Keratinocyte (primary cell): ENCODE measurements at regions not wholly inside any gene's neighbourhood (a gene's known extent, or its start where the extent isn't known, plus 50 kb on each side); places are given as distances from the start of the nearest gene placed in this dataset.

Experiments used
- DNase-seq: peaks from one replicate; pipeline ENCODE4 v3.0.0-alpha.2; 2011; ENCODE audit warnings: low read depth, missing footprints, low spot score
- FAIRE-seq: peaks from 2 replicates; lab custom pipeline; 2011; peaks lifted over from hg19 to GRCh38; lab: Jason Lieb, UNC
- H2AFZ ChIP-seq: 2 replicates; pipeline ENCODE4 v1.6.0; 2012; ENCODE audit warnings: low read length, control low read depth, inconsistent platforms; ENCODE audit not compliant: control insufficient read depth
- H3K27ac ChIP-seq: 2 replicates; pipeline ENCODE4 v1.5.1; 2011; ENCODE audit warnings: low read length; ENCODE audit not compliant: control insufficient read depth, insufficient read depth
- H3K27me3 ChIP-seq: 3 replicates; pipeline ENCODE4 v1.6.0; 2011; ENCODE audit warnings: low read length; ENCODE audit not compliant: control insufficient read depth, insufficient read depth; ENCODE audit errors: extremely low read depth
- H3K36me3 ChIP-seq, 2 experiments: 2 replicates in 1 of 2; 3 replicates in 1 of 2; pipeline ENCODE4 v1.5.1; 2011; ENCODE audit warnings: low read length in 2 of 2, mild to moderate bottlenecking in 1 of 2; ENCODE audit not compliant: control insufficient read depth in 2 of 2, insufficient read depth in 2 of 2; ENCODE audit errors: extremely low read depth in 1 of 2
- H3K4me1 ChIP-seq: 3 replicates; pipeline ENCODE4 v1.5.1; 2011; ENCODE audit warnings: low read length; ENCODE audit not compliant: control insufficient read depth, insufficient read depth; ENCODE audit errors: extremely low read depth
- H3K4me2 ChIP-seq: 3 replicates; pipeline ENCODE4 v1.6.0; 2011; ENCODE audit warnings: low read depth, low read length; ENCODE audit not compliant: control insufficient read depth, insufficient read depth; ENCODE audit errors: extremely low read depth
- H3K4me3 ChIP-seq, 3 experiments: fragments of 200-600 bp in 1 of 3; sonication (generic) in 1 of 3; 2 replicates in 2 of 3; 3 replicates in 1 of 3; pipeline ENCODE4 v1.5.1; 2011 to 2016; ENCODE audit warnings: low read length in 3 of 3, mild to moderate bottlenecking in 3 of 3, control low read depth in 2 of 3, inconsistent platforms in 1 of 3, low read depth in 1 of 3, mixed read lengths in 1 of 3, mixed run types in 1 of 3, moderate library complexity in 1 of 3; ENCODE audit not compliant: control insufficient read depth in 2 of 3, insufficient read depth in 2 of 3; ENCODE audit errors: extremely low read depth in 1 of 3
- H3K79me2 ChIP-seq: 2 replicates; pipeline ENCODE4 v1.6.0; 2012; ENCODE audit warnings: low read length; ENCODE audit not compliant: control insufficient read depth, insufficient read depth
- H3K9ac ChIP-seq: 3 replicates; pipeline ENCODE4 v1.6.0; 2011; ENCODE audit warnings: low read length; ENCODE audit not compliant: control insufficient read depth, insufficient read depth; ENCODE audit errors: extremely low read depth
- H3K9me1 ChIP-seq: 3 replicates; pipeline ENCODE4 v1.6.0; 2011; ENCODE audit warnings: low read length; ENCODE audit not compliant: control insufficient read depth, insufficient read depth; ENCODE audit errors: extremely low read depth
- H3K9me3 ChIP-seq: 2 replicates; pipeline ENCODE4 v1.5.1; 2012; ENCODE audit warnings: low read depth, low read length; ENCODE audit not compliant: control insufficient read depth
- H4K20me1 ChIP-seq: 3 replicates; pipeline ENCODE4 v1.6.0; 2011; ENCODE audit warnings: low read length; ENCODE audit not compliant: control insufficient read depth, insufficient read depth; ENCODE audit errors: extremely low read depth
- CTCF ChIP-seq, 3 experiments: IDR thresholded peaks in 1 of 3; conservative IDR thresholded peaks in 1 of 3; optimal IDR thresholded peaks in 1 of 3; 2 replicates in 2 of 3; 3 replicates in 1 of 3; pipeline versions ENCODE3 to v1.5.1; 2011; ENCODE audit warnings: low read length in 3 of 3, mild to moderate bottlenecking in 3 of 3, moderate library complexity in 2 of 3, control low read depth in 1 of 3, inconsistent platforms in 1 of 3; ENCODE audit not compliant: insufficient read depth in 2 of 3; ENCODE audit errors: extremely low read depth in 1 of 3
- EZH2 ChIP-seq: IDR thresholded peaks from one replicate; pipeline ENCODE4 v1.6.1; 2012; ENCODE audit warnings: inconsistent platforms, mild to moderate bottlenecking, low read length, moderate library complexity
- dilution Hi-C: fragments of 300-500 bp; cut with MboI; formaldehyde crosslinking; loops from one replicate; pipeline ENCODE4 v1.7.0; 2020; ENCODE audit warnings: low sequenced_read_pairs; ENCODE audit not compliant: extremely low pct_ligation_motif_present

GRCh38 chr5:125125031-125125823, 378.8 kb upstream of the ZNF608 start:
- DNase-seq, result no peak
- Histone ChIP-seq H3K79me2 (no peaks in the 10 kb centered on the region), H2AFZ (no peak overlapping the region), H3K9ac (no peak overlapping the region), H3K4me3 (no peak overlapping the region), H4K20me1 (no peaks in the 10 kb centered on the region), H3K9me3 (no peaks in the 10 kb centered on the region), H3K4me2 (no peak overlapping the region), H3K27me3 (no peaks in the 10 kb centered on the region), H3K9me1 (no peaks in the 10 kb centered on the region), H3K36me3 (no peaks in the 10 kb centered on the region), H3K27ac (no peak overlapping the region), H3K4me1 (peaks cover 10% of the 10 kb centered on the region)
- TF ChIP-seq EZH2 (no peak), CTCF (optimal IDR thresholded peaks at IDR 0.05 in 1 of 3, IDR thresholded peaks at IDR 0.05 in 1 of 3, conservative IDR thresholded peaks at IDR 0.05 in 1 of 3; ENCODE audit: extremely low read depth in 1 of 3, insufficient read depth in 2 of 3, low read length in 3 of 3) (no peak)
- dilution Hi-C loops, result no loop called here
- no peak for FAIRE-seq

GRCh38 chr5:125126050-125126449, 379.6 kb upstream of the ZNF608 start:
- Histone ChIP-seq H4K20me1 (no peaks in the 10 kb centered on the region), H3K9ac (no peak overlapping the region), H3K27me3 (no peaks in the 10 kb centered on the region), H2AFZ (no peak overlapping the region), H3K4me1 (peaks cover 10% of the 10 kb centered on the region), H3K9me1 (no peaks in the 10 kb centered on the region), H3K4me2 (no peak overlapping the region), H3K9me3 (no peaks in the 10 kb centered on the region), H3K27ac (no peak overlapping the region), H3K4me3 (no peak overlapping the region), H3K79me2 (no peaks in the 10 kb centered on the region), H3K36me3 (no peaks in the 10 kb centered on the region)
- dilution Hi-C loops, result no loop called here
- TF ChIP-seq CTCF (optimal IDR thresholded peaks at IDR 0.05 in 1 of 3, IDR thresholded peaks at IDR 0.05 in 1 of 3, conservative IDR thresholded peaks at IDR 0.05 in 1 of 3; ENCODE audit: extremely low read depth in 1 of 3, insufficient read depth in 2 of 3, low read length in 3 of 3), result no peak
- no peak for TF ChIP-seq EZH2
- no peak for DNase-seq
- no peak for FAIRE-seq
